ENCODE measurements at regions not wholly inside any gene's neighbourhood (a gene's known extent, or its start where the extent isn't known, plus 50 kb on each side); places are given as distances from the start of the nearest gene placed in this dataset.

GRCh38 chr5:26805076-26805475, 233.3 kb downstream of the CDH9 start:
- H2AFZ ChIP-seq (ENCODE audit: low read length): no peak overlapping the region
- H3K9ac ChIP-seq (ENCODE audit: extremely low read depth, insufficient read length, low read length): no peak overlapping the region
- H2BK5ac ChIP-seq (ENCODE audit: insufficient read length, low read length): no peak overlapping the region
- no peak overlapping the region for H3K56ac ChIP-seq (ENCODE audit: insufficient read length, low read depth, low read length)
- H3T11ph ChIP-seq (ENCODE audit: low read length): no peak overlapping the region
- H4K5ac ChIP-seq (ENCODE audit: insufficient read length, low read depth, low read length): no peak overlapping the region
- WGBS (ENCODE audit: extremely low coverage, insufficient read length, low lambda C conversion rate): no CpG with 5 or more reads among the region's 1 CpG
- no peaks in the 10 kb centered on the region for H3K23me2 ChIP-seq (ENCODE audit: insufficient read length, low read depth, low read length, poor library complexity, severe bottlenecking)
- H3K27me3 Mint-ChIP-seq (ENCODE audit: low read depth): no peaks in the 10 kb centered on the region
- no peak overlapping the region for H4K91ac ChIP-seq (ENCODE audit: insufficient read length, low read depth, low read length)
- H3K9me3 ChIP-seq (ENCODE audit: control insufficient read depth, low read depth, low read length): no peaks in the 10 kb centered on the region
- H2BK12ac ChIP-seq (ENCODE audit: insufficient read length, low read depth, low read length): no peak overlapping the region
- no peak overlapping the region for H3K4me2 ChIP-seq (ENCODE audit: insufficient read depth, insufficient read length, low read length)
- H2BK120ac ChIP-seq (ENCODE audit: low read depth, low read length, poor library complexity, severe bottlenecking): no peak overlapping the region
- no peaks in the 10 kb centered on the region for H3K4me1 Mint-ChIP-seq
- H3K18ac ChIP-seq (ENCODE audit: insufficient read length, low read depth, low read length): no peak overlapping the region
- no peak overlapping the region for H4K8ac ChIP-seq (replicated peaks; ENCODE audit: insufficient read length, low read depth, low read length)
- TF ChIP-seq CTCF (conservative IDR thresholded peaks at IDR 0.05): no peak
- no peak overlapping the region for H3K4me3 Mint-ChIP-seq
- DNase-seq: no peak
- H2AK5ac ChIP-seq (ENCODE audit: insufficient read length, low read length): no peak overlapping the region
- H3K4ac ChIP-seq (ENCODE audit: low read depth, low read length): no peak overlapping the region
- no peak overlapping the region for H3K23ac ChIP-seq (ENCODE audit: insufficient read length, low read depth, low read length)
- H3K36me3 Mint-ChIP-seq (ENCODE audit: insufficient read depth in 1 of 3, low read depth in 3 of 3): peaks cover 0 to 7% (median 4%) of the 10 kb centered on the region in 3 experiments; a peak in 5 of 7 replicates
- no peaks in the 10 kb centered on the region for H3K27me3 ChIP-seq (ENCODE audit: insufficient read depth, low read length)
- no peaks in the 10 kb centered on the region for H3K4me1 ChIP-seq (ENCODE audit: insufficient read depth, low read length)
- no peaks in the 10 kb centered on the region for H4K20me1 ChIP-seq (ENCODE audit: control insufficient read depth, insufficient read depth, insufficient read length)
- no peaks in the 10 kb centered on the region for H3K79me1 ChIP-seq (ENCODE audit: insufficient read depth, low read depth, low read length, poor library complexity, severe bottlenecking)
- no peak overlapping the region for H3K14ac ChIP-seq (ENCODE audit: insufficient read depth, low read length)
- H2BK20ac ChIP-seq (ENCODE audit: low read depth, low read length, poor library complexity, severe bottlenecking): no peak overlapping the region
- no peaks in the 10 kb centered on the region for H3K79me2 ChIP-seq (ENCODE audit: insufficient read depth, low read length)
- no peak overlapping the region for H2BK15ac ChIP-seq (ENCODE audit: low read depth, low read length)
- no peak overlapping the region for H3K27ac Mint-ChIP-seq
- H3K9me3 Mint-ChIP-seq: peaks cover 13 to 15% of the 10 kb centered on the region in 2 experiments
- H3K27ac ChIP-seq (ENCODE audit: insufficient read length, low read depth, low read length): no peak overlapping the region
